D341Med (cell line): ENCODE measurements at regions not wholly inside any gene's neighbourhood (a gene's known extent, or its start where the extent isn't known, plus 50 kb on each side); places are given as distances from the start of the nearest gene placed in this dataset.

ENCODE experiments used
- DNase-seq: peaks from one replicate; pipeline ENCODE4 v3.0.0; 2012; ENCODE audit warnings: low spot score

- no peak for DNase-seq
Measured at GRCh38 chr1:22315315-22316078, 136.2 kb upstream of the ZBTB40 start.

DNA sequence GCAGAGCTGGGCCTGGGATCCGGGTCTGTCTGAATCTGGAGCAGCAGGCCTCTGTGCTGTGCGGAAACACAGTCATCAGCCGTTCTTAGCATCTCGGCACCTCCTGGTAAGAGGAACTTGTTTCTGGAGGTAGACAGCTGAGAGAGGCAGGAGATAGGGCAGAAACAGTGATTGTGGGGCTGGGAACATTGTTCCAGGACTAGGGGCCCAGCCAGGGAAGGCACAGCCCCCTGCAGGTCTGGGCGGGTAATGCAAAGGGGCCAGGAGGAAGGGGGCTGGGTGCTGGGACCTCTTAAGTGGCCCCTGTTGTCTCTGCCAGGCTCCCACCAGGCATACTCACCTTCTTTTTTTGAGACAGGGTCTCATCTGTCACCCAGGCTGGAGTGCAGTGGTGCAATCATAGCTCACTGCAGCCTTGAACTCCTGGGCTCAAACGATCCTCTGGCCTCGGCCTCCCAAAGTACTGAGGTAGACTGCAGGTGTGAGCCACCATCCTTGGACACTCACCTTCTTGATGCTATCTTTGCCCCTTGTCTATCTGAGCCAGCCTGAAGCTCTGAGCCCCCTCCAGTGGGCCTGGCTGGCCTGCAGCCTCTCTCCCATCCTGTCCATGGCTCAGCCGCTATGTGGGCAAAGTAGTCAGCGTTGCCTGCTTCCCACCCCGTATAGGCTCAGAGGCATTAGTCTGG lies 134.3 kb upstream of the ZBTB40 start:
- peak; percentile 80 for DNase-seq

DNA sequence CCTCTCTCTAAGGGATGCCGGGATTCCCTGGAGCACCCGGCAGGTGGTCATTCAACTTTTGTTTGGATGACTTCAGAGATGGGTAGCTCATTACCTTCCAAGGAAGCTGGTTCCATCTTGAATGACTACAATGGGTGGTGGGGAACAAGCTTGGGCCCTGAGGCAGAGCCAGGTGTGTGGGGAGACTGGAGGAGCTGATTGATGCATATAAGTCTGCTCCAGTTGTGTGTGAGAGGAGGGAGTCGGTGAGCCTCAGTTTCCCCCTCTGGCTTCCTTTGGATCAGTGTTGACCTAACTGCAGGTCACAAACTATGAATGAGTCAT lies 133.8 kb upstream of the ZBTB40 start:
- no peak for DNase-seq

DNA sequence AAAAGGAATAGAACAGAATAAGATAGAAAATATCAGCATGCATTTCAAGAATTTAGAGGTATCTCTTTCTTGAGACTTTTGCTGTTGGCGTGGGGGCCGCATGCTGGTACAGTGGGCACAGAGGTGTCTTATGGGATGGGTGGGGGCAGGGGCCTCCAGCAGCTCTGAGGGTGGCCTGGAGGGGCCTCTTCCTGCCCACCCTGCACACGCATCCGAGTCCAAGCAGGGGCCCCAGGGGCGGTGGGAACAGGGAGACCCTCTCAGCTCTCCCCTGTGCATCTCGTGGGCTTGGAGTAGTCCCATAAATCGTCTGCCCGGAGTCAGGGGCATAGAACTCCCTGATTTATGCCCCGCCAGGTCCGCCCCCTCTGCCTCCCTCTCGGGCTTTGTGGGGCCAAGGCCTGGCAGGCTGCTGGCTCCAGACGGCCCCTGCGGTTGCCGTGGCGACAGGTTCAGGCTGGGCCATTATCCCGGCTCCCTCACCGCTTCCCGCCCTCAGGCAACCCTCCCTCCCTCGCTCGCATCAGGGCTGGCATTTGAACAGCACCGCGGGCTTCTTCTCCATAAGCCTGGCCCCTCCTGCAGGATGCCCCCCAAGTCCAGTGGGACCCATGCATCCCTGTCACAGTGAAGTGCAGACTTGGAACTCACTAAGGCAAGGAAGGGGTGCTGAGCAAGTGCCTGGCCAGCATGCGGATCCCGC lies 133.2 kb upstream of the ZBTB40 start:
- DNase-seq: peak; percentile 59

DNA sequence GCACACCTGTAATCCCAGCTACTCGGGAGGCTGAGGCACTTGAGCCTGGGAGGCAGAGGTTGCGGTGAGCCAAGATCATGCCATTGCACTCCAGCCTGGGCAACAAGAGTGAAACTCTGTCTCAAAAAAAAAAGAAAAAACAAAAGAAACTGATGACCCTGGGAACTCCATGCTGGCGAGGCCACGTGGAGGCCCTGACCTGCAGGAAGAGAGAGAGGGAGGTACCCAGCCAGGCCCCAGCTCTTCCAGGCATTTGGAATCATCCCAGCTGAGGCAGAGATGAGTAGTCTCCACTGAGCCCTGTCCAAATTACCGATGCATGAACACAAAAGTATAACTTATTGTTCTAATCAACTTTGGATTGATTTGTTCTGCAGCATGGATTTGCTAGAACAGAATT lies 132.0 kb upstream of the ZBTB40 start:
- DNase-seq: no peak

DNA sequence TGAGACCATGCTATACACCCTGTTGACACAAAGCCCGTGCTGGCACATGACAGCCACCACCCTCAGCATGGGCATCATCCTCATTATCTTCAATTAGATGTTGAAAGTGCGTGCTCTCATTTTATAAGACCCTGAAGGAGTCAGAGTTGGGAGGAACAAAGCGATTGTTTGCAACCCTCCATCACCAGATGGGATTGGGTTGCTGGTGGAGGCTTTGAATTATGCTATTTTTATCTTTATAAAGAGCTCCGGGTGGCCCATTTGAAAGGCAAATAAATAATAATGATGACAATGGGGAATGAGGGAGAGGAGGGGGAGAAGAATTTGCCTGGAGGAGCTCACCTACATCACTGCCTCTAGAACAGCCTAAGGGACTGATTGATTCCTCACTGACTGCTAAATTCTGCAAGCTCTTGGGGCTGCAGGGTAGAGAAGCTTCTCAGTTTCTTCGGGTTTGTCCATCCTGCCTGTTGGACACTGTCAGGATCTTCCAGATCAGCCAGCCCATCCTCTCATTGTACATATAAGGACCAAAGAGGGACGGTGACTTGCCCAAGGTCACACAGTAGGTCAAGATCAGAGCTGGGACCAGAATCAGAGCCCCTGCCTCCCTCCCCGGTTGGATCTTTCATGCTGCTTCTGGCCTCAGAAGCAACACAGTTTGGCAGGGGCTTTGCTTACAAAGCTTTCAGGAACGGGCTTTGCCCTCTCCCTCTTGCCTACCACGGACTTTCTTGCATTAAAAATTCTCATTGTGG lies 130.9 kb upstream of the ZBTB40 start:
- DNase-seq: no peak

DNA sequence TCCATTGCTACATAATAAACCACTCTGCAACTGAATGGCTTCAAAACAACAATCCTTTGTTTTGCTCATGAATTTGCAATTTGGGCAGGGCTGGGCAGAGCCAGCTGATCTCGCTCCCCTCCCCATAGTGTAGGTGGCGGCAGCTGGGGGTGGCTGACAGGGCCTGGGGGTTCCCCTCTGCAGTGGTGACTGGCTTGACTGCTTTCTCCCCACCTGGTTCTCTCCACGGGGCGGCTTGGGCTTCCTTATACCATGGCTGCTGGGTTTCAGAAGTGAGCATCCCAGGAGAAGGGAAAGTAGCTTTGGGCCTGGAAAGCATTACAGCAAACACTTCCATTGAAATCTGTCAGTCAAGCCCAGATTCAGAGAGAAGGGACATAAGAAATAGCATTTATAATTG lies 129.7 kb upstream of the ZBTB40 start:
- DNase-seq: peak; percentile 9

- DNase-seq: no peak
Measured at GRCh38 chr1:22323141-22323845, 128.4 kb upstream of the ZBTB40 start.

DNA sequence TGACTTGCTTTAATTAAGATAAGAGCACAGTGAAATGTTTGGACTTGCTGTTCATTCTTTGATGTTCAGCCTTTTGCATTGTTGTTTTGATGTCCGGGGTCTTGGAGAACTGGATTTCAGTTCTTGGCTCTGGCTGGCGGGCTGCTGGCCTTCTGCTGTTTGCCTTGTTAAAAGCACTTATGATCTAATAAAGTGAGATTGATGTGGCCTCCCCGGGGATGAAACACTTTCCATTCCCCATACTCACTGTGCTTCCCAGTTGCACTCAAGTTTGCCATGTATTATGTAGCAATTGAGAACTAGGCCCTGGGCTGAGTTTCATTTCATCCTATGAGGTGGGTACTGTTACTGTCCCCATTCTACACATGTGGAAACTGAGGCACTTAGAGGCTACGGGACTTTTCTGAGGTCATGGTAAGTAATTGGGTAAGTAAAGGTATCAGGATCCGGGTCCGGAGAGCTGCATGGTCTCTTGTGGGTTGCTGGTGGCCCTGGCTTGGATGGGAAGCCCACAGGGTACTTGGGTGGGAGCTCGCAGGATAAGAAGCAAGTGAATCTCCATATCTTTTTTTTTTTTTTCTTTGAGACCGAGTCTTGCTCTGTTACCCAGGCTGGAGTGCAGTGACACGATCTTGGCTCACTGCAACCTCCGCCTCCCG lies 127.7 kb upstream of the ZBTB40 start:
- DNase-seq: no peak

- no peak for DNase-seq
Measured at GRCh38 chr1:22325531-22326371, 125.9 kb upstream of the ZBTB40 start.

DNA sequence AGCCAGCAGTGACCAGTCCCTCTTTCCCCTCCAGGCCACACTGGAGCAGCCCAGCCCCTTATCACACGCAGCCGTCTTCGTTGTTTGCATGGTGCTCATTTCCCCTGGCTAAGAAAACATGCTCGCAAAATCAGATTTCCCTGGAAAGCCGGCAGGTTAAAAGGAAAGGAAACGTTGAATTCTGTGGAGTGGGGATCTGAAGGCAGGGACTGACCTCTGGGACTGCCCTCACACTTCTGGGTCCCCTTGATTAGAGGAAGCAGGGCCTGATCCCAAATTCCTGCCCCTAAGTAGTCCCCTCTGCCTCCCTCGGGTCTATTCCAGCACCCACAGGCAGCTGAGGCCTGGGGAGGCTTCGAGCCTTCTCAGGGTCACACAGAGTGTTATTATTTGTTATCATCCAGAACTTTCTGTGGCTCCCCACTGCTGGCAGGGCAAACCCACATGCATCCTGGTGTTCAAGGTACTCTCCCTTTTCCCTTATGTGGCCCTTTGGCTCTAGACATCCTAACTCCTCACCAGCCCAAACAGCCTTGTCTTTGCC lies 125.2 kb upstream of the ZBTB40 start:
- DNase-seq: peak; percentile 8

GRCh38 chr1:22326931-22327330 lies 124.7 kb upstream of the ZBTB40 start:
- DNase-seq: peak; percentile 13

DNA sequence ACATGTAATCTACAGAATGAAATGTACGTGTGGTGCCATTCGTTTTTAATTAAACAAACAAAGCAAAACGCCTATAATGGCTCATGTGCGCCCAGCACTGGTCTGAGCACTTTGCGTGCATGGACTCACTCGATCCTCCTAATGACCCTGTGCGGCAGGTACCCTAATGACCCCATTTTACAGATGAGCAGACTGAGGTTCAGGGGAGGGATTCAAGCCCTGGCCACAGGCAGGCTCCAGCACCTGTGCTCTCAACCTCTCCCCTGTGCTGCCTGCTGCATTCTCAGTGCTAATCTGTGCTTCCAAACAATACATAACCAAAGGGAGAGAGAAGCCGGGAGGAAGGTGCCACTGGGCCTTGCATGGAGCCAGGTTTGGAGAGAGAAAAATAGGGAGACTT lies 124.2 kb upstream of the ZBTB40 start:
- DNase-seq: no peak

GRCh38 chr1:22328331-22329147 lies 123.1 kb upstream of the ZBTB40 start:
- peak; percentile 12 for DNase-seq

GRCh38 chr1:22329148-22329515 lies 122.5 kb upstream of the ZBTB40 start:
- peak; percentile 6 for DNase-seq

DNA sequence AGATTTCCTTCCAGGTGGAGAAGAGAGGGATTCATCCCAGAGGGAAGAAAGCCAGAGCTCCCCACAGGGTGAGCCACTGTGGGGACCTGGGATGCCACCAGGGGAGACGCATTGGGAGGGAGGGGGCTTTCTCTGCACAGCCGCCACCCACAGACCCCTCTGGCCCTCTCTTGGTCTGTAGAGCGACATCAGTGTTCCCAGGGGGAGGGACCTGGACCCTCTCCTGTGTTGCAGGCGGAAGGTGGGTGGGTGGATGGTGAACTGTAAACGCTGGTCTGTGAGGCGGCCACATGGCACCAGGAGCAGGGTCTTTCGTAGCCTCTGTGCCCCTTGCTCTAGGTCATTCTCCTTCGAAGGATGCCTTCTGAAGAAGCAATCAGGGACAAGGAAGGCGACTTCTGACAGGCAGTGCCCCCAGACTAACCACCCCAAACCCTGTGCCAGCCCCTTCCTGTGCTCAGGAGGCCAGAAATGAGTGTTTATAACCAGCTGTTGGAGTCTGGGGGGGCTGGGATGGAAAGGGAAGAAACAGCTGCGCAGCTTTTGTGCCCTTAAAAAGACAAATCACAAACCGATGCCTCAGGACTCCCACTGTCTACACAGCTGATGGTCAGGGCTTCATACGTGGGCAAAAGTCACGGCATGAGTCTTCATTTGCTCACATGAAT lies 121.4 kb upstream of the ZBTB40 start:
- DNase-seq: no peak

DNA sequence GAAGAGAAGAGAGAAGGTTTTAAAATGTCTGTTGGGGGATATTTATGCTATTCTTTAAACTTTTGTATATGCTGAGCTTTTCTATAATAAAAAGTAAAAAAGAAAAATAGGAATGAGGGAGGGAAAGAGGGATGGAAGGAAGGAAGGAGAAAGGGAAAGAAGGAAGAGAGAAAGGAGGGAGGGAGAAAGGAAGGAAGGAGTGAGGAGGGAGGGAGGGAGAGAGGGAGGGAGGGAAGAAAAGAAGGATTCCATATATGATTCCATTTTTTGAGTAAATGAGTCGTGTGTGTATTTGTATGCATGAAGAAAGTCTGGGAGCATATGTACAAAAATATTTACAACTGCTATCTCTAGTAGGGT lies 120.9 kb upstream of the ZBTB40 start:
- no peak for DNase-seq

DNA sequence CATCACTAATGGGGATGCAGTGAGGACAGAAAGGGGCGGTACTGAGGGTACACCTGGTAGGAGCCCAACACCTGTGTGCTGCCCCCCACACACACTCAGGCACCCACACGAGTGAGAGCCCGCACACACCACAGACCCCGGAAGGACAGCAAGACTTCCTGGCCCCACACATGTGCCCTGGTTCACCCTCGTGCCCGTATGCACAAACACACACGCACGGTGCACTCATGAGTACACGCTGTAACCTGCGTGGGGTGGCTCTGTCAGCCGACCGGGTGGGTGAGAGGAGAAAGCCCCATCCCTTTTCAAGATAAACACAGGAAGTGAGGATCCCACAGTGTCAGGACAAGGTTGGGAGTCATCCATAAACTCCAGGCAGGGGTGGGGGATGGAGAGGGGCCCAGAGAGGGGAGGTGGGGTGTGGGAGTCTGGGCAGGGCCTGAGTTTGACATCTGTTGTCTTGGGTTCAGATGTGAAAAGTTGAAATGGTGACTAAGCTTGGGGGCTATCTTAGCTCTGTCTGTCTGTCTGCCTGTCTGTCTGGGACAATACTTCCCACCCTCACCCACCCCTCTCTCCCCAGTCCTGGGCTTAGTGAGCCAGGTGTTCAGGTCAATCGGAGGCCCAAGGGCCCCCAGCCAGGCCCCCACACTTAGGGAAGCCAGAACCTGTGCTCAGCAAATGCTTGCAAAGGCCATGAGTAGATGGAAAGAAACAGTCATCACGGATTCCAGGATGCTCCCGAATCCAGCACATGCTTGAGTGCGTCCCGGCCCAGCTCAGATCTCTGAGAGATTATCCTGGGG lies 119.8 kb upstream of the ZBTB40 start:
- no peak for DNase-seq
